Effector CD4-positive, alpha-beta T cell (primary cell): ENCODE measurements at regions not wholly inside any gene's neighbourhood (a gene's known extent, or its start where the extent isn't known, plus 50 kb on each side); places are given as distances from the start of the nearest gene placed in this dataset.
"Not testable (repeated sequence)": the region's sequence is repeated elsewhere in the genome, so short reads cannot be mapped to it uniquely, and the experiment has no call there.

Experiments used
- DNase-seq: peaks from one replicate; pipeline ENCODE4 v3.0.0-alpha.2; 2020

GRCh38 chr13:74560325-74560724, 426.1 kb upstream of the KLF12 start:
- DNase-seq, result no peak

GRCh38 chr13:74557870-74558269, 423.7 kb upstream of the KLF12 start:
- no peak for DNase-seq

GRCh38 chr13:74555651-74556420, 421.6 kb upstream of the KLF12 start:
- DNase-seq, result no peak

- DNase-seq, result no peak
Measured at GRCh38 chr13:74555276-74555625, 421.0 kb upstream of the KLF12 start.

- DNase-seq, result no peak
Measured at GRCh38 chr13:74554569-74555275, 420.5 kb upstream of the KLF12 start.

GRCh38 chr13:74550039-74550438, 415.8 kb upstream of the KLF12 start:
- no peak for DNase-seq

GRCh38 chr13:74536649-74537048, 402.4 kb upstream of the KLF12 start:
- DNase-seq, result not testable (repeated sequence)

- DNase-seq, result no peak
Measured at GRCh38 chr13:74533226-74533625, 399.0 kb upstream of the KLF12 start.

GRCh38 chr13:74530011-74530410, 395.8 kb upstream of the KLF12 start:
- DNase-seq, result no peak

GRCh38 chr13:74528734-74529513, 394.7 kb upstream of the KLF12 start:
- no peak for DNase-seq

GRCh38 chr13:74523057-74523456, 388.9 kb upstream of the KLF12 start:
- no peak for DNase-seq

- no peak for DNase-seq
Measured at GRCh38 chr13:74511523-74511922, 377.3 kb upstream of the KLF12 start.

GRCh38 chr13:74487091-74487722, 353.0 kb upstream of the KLF12 start:
- DNase-seq, result no peak

GRCh38 chr13:74485757-74486156, 351.6 kb upstream of the KLF12 start:
- no peak for DNase-seq

- no peak for DNase-seq
Measured at GRCh38 chr13:74479124-74479523, 344.9 kb upstream of the KLF12 start.

- no peak for DNase-seq
Measured at GRCh38 chr13:74476788-74477187, 342.6 kb upstream of the KLF12 start.

GRCh38 chr13:74476365-74476764, 342.2 kb upstream of the KLF12 start:
- no peak for DNase-seq

- DNase-seq, result no peak
Measured at GRCh38 chr13:74466864-74467263, 332.7 kb upstream of the KLF12 start.

- DNase-seq, result no peak
Measured at GRCh38 chr13:74466020-74466419, 331.8 kb upstream of the KLF12 start.

GRCh38 chr13:74465271-74465670, 331.1 kb upstream of the KLF12 start:
- DNase-seq, result no peak

GRCh38 chr13:74464670-74465069, 330.5 kb upstream of the KLF12 start:
- no peak for DNase-seq

GRCh38 chr13:74461011-74461410, 326.8 kb upstream of the KLF12 start:
- DNase-seq, result no peak

- DNase-seq, result no peak
Measured at GRCh38 chr13:74452881-74453280, 318.7 kb upstream of the KLF12 start.
